ENCODE measurements at regions not wholly inside any gene's neighbourhood (a gene's known extent, or its start where the extent isn't known, plus 50 kb on each side); places are given as distances from the start of the nearest gene placed in this dataset.

DNA sequence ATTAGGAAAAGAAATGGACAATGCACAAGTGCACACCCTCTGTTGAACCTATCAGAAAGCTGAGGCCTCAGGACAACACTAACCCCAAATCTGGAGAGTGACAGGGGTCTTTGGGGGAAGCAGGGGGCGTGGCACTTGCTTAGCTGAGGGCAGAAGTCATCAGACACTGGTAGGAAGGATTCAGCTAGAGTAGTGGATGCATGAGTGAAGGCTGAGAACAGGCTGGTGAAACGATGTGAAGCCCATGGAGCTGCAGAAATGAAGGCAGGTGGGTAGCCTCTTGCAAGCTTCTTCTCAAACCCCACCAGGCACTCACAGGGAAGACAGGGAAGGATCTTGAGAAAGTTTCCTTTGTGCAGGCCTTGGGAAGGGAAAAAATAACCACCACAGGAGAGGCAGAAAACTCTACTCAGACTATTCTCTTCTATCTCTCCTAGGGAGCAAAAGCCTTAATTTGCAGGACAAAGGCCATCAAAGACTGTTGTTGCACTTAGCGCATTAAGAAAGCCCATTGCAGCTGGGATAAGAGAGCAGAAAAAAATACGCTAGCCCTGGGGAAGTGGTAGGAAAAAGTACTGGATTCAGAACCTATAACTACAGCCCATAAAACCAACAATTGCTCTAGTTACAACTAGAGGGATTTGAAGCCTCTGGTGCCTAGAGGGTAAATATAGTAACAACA, 193.3 kb upstream of the ZNF536 start:
- Histone ChIP-seq H3K9ac (replicated peaks in 1 of 4; ENCODE audit: extremely low read depth in 1 of 4, low read depth in 3 of 4, low read length in 3 of 4) (no peak overlapping the region), H3K4me2 (ENCODE audit: insufficient read depth in 1 of 2, low read depth in 2 of 2, low read length in 2 of 2) (no peak overlapping the region; a peak in 1 of 4 replicates), H4K20me1 (replicated peaks in 1 of 2; ENCODE audit: control insufficient read depth in 1 of 2, insufficient read depth in 2 of 2, low read length in 2 of 2) (no peaks in the 10 kb centered on the region), H2AFZ (ENCODE audit: low read length) (no peak overlapping the region), H3K56ac (replicated peaks; ENCODE audit: insufficient read length, low read depth, low read length) (no peak overlapping the region), H3K4me3 (ENCODE audit: extremely low read depth in 1 of 4, insufficient read depth in 2 of 4, low read depth in 3 of 4, low read length in 4 of 4) (no peak overlapping the region), H4K8ac (ENCODE audit: extremely low read depth, insufficient read depth, low read length) (no peak overlapping the region), H3K79me1 (ENCODE audit: low read depth, low read length) (no peaks in the 10 kb centered on the region), H2BK15ac (ENCODE audit: low read length) (no peak overlapping the region), H3K27me3 (replicated peaks in 1 of 4; ENCODE audit: control insufficient read depth in 3 of 4, extremely low read depth in 1 of 4, insufficient read depth in 3 of 4, low read length in 3 of 4) (no peaks in the 10 kb centered on the region), H2BK120ac (replicated peaks; ENCODE audit: low read depth, low read length) (no peak overlapping the region), H2BK20ac (ENCODE audit: low read length) (no peak overlapping the region), H2BK5ac (ENCODE audit: low read depth, low read length) (no peak overlapping the region), H3K14ac (ENCODE audit: insufficient read length) (no peak overlapping the region), H2AK5ac (ENCODE audit: low read depth, low read length) (no peak overlapping the region), H3K23me2 (ENCODE audit: low read depth, low read length) (no peaks in the 10 kb centered on the region), H3K9me3 (ENCODE audit: insufficient read depth in 2 of 2, low read depth in 1 of 2, low read length in 1 of 2) (peaks cover 5 to 10% of the 10 kb centered on the region in 2 experiments; a peak in 3 of 4 replicates), H3K18ac (ENCODE audit: extremely low read depth, low read length) (no peak overlapping the region; the same call in 1 of the 2 replicates), H4K91ac (replicated peaks; ENCODE audit: insufficient read length, low read length) (no peak overlapping the region), H2BK12ac (ENCODE audit: low read depth, low read length) (peak overlapping the region; percentile 53; the same call in 1 of the 2 replicates), H3K36me3 (ENCODE audit: control insufficient read depth in 2 of 4, insufficient read depth in 4 of 4, low read length in 3 of 4) (no peaks in the 10 kb centered on the region), H4K5ac (ENCODE audit: insufficient read length, low read depth, low read length) (no peak overlapping the region), H3K23ac (ENCODE audit: insufficient read length) (no peak overlapping the region), H3K4ac (replicated peaks; ENCODE audit: insufficient read length, low read depth, low read length) (no peak overlapping the region), H3K79me2 (ENCODE audit: control insufficient read depth in 1 of 2, insufficient read depth in 2 of 2, low read length in 2 of 2) (no peaks in the 10 kb centered on the region), H3K27ac (ENCODE audit: low read depth, low read length) (no peak overlapping the region), H3K4me1 (replicated peaks in 1 of 4; ENCODE audit: control insufficient read depth in 3 of 4, insufficient read depth in 4 of 4, low read length in 3 of 4) (peaks cover 0 to 2% (median under 1%) of the 10 kb centered on the region in 4 experiments; a peak in 2 of 7 replicates)
- FAIRE-seq (peak; percentile 7), DNase-seq (ENCODE audit: low read depth in 1 of 2, low spot score in 2 of 2) (no peak)
- ChIA-PET POLR2A (ENCODE audit: partially characterized antibody) (no interaction called here), CTCF (ENCODE audit: partially characterized antibody) (interaction anchor here (0.6 to 1.1 kb wide), 2 partner anchors 47 to 259 kb away, joined by 3 read pairs; no protein-coding TSS in a partner anchor)
- TF ChIP-seq NANOG (IDR thresholded peaks at IDR 0.05; ENCODE audit: insufficient read depth, low read depth, low read length, poor library complexity, severe bottlenecking) (peak; percentile 53), CBX5 (IDR thresholded peaks at IDR 0.05; ENCODE audit: low read depth, low read length) (no peak)
- 62% methylated on average over 4 of the region's 4 CpGs; no CpG with 5 or more reads in 1 of the 2 experiments for WGBS, 2 experiments (ENCODE audit: extremely low coverage in 1 of 2, insufficient coverage in 1 of 2, insufficient read length in 1 of 2, insufficient replicate concordance in 2 of 2, low coverage in 1 of 2, low lambda C conversion rate in 2 of 2, missing lambda C conversion rate in 1 of 2)

Measured in H1 (cell line).